HepG2 (cell line): ENCODE measurements at regions not wholly inside any gene's neighbourhood (a gene's known extent, or its start where the extent isn't known, plus 50 kb on each side); places are given as distances from the start of the nearest gene placed in this dataset.
A peak's percentile ranks its signal among the peaks of the same experiment; 100 is the strongest.

ENCODE experiments used
- ASH2L ChIP-seq: fragments of 300-600, 200-600 bp; sonication (generic); IDR thresholded peaks from 2 replicates; pipeline ENCODE4 v1.7.0; 2017; ENCODE audit warnings: low read depth, mild to moderate bottlenecking, moderate library complexity, mixed read lengths, low read length; ENCODE audit not compliant: insufficient read length
- BCLAF1 ChIP-seq: fragments of 450-650 bp; IDR thresholded peaks from 2 replicates; pipeline ENCODE4 v1.6.1; 2017; ENCODE audit warnings: mild to moderate bottlenecking
- CREB1 ChIP-seq, 2 experiments: fragments of 450-650 bp in 1 of 2; IDR thresholded peaks; 2 replicates each; pipeline ENCODE4 v1.6.1; 2016 to 2017; ENCODE audit warnings: control low read depth in 1 of 2, mild to moderate bottlenecking in 1 of 2, missing compliant biosample characterization in 1 of 2, missing genetic modification characterization in 1 of 2
- DMAP1 ChIP-seq: IDR thresholded peaks from 2 replicates; pipeline ENCODE4 v1.6.1; 2016
- ETV6 ChIP-seq: sonication (generic); formaldehyde crosslinking; conservative IDR thresholded peaks from 2 replicates; pipeline ENCODE4 v1.4.0; 2020; ENCODE audit warnings: missing genetic modification reagents
- HBP1 ChIP-seq: IDR thresholded peaks from 2 replicates; pipeline ENCODE4 v1.6.1; 2016; ENCODE audit warnings: low read depth, control low read depth
- HNF1B ChIP-seq: sonication (generic); formaldehyde crosslinking; IDR thresholded peaks from 2 replicates; pipeline ENCODE4 v1.5.1; 2020; ENCODE audit warnings: mild to moderate bottlenecking, moderate library complexity, missing genetic modification reagents
- HOXA9 ChIP-seq: sonication (generic); formaldehyde crosslinking; IDR thresholded peaks from 2 replicates; pipeline ENCODE4 v1.8.1; 2022; ENCODE audit warnings: missing genetic modification reagents, mild to moderate bottlenecking, moderate library complexity, borderline replicate concordance
- MAFG ChIP-seq: sonication (generic); formaldehyde crosslinking; IDR thresholded peaks from 2 replicates; pipeline ENCODE4 v1.5.1; 2020; ENCODE audit warnings: mild to moderate bottlenecking, missing genetic modification reagents
- NFYB ChIP-seq: sonication (generic); formaldehyde crosslinking; IDR thresholded peaks from 2 replicates; pipeline ENCODE4 v1.4.0; 2020; ENCODE audit warnings: missing genetic modification reagents
- POLR2A ChIP-seq, 2 experiments: IDR thresholded peaks; 2 replicates each; pipeline ENCODE4 v1.6.1; 2011; ENCODE audit warnings: low read depth in 2 of 2, low read length in 2 of 2, mild to moderate bottlenecking in 1 of 2, moderate library complexity in 1 of 2; ENCODE audit not compliant: insufficient read depth in 1 of 2
- SCMH1 ChIP-seq: sonication (generic); formaldehyde crosslinking; IDR thresholded peaks from 2 replicates; pipeline ENCODE4 v1.9.0; 2021; ENCODE audit warnings: missing genetic modification reagents, mild to moderate bottlenecking, borderline replicate concordance
- SOX5 ChIP-seq: IDR thresholded peaks from 2 replicates; pipeline ENCODE4 v1.6.1; 2016; ENCODE audit warnings: borderline replicate concordance
- ZBTB20 ChIP-seq: sonication (generic); formaldehyde crosslinking; IDR thresholded peaks from 2 replicates; pipeline ENCODE4 v1.8.1; 2023; ENCODE audit warnings: missing genetic modification reagents, low read depth, mild to moderate bottlenecking, borderline replicate concordance
- ZFP62 ChIP-seq: sonication (generic); formaldehyde crosslinking; IDR thresholded peaks from 2 replicates; pipeline ENCODE4 v1.4.0; 2020; ENCODE audit warnings: missing genetic modification reagents
- ZNF124 ChIP-seq: sonication (generic); formaldehyde crosslinking; IDR thresholded peaks from 2 replicates; pipeline ENCODE4 v1.4.0; 2020; ENCODE audit warnings: missing genetic modification reagents
- ZNF431 ChIP-seq: sonication (generic); formaldehyde crosslinking; IDR thresholded peaks from 2 replicates; pipeline ENCODE4 v1.9.0; 2022; ENCODE audit warnings: missing genetic modification reagents, low read depth, mild to moderate bottlenecking, borderline replicate concordance
- ZSCAN21 ChIP-seq: sonication (generic); formaldehyde crosslinking; IDR thresholded peaks from 2 replicates; pipeline ENCODE4 v1.8.0; 2022; ENCODE audit warnings: mild to moderate bottlenecking, missing genetic modification reagents, moderate library complexity, borderline replicate concordance

GRCh38 chr1:178620584-178621475, 104.2 kb upstream of the RALGPS2 start (continued):
- TF ChIP-seq HBP1 (CRISPR knock-in tag), result no peak
- TF ChIP-seq ETV6, result no peak
- no peak for TF ChIP-seq ZSCAN21 (CRISPR knock-in tag)
- TF ChIP-seq ZFP62, result no peak
- TF ChIP-seq DMAP1 (CRISPR knock-in tag), result no peak
- no peak for TF ChIP-seq CREB1 (IDR thresholded peaks at IDR 0.05)
- TF ChIP-seq CREB1 (CRISPR knock-in tag; IDR thresholded peaks at IDR 0.05), result 0 out of 2 replicates have a peak, but pooled peaks have one; percentile 61
- no peak for TF ChIP-seq ZNF124 (CRISPR knock-in tag)
- no peak for TF ChIP-seq BCLAF1
- no peak for TF ChIP-seq HOXA9
- TF ChIP-seq SCMH1 (CRISPR knock-in tag), result no peak
- TF ChIP-seq SOX5 (CRISPR knock-in tag), result peak; percentile 88
- no peak for TF ChIP-seq MAFG (CRISPR knock-in tag)
- TF ChIP-seq ZNF431 (CRISPR knock-in tag), result 0 out of 2 replicates have a peak, but pooled peaks have one; percentile 27
- peak; percentile 25 for TF ChIP-seq ASH2L
- peak; percentile 63; the same call in 1 of the 2 replicates for TF ChIP-seq ZBTB20
- no peak for TF ChIP-seq POLR2A (IDR thresholded peaks at IDR 0.05; ENCODE audit: insufficient read depth in 1 of 2, low read depth in 2 of 2, low read length in 2 of 2)
- no peak for TF ChIP-seq NFYB (CRISPR knock-in tag)
- TF ChIP-seq HNF1B (CRISPR knock-in tag), result peak; percentile 58
